GM12878 (cell line): ENCODE measurements at regions not wholly inside any gene's neighbourhood (a gene's known extent, or its start where the extent isn't known, plus 50 kb on each side); places are given as distances from the start of the nearest gene placed in this dataset.

Experiments
- ATAC-seq: fragments of 200-7000 bp; cut with Tn5 transposase; 3 replicates; pipeline ENCODE4 v1.9.1; 2020; ENCODE audit warnings: mild to moderate bottlenecking, moderate library complexity
- BruUV-seq: library from RNA; stranded (reverse); fragments of 400-500 nt; replicated peaks from 2 replicates; lab custom pipeline; 2021; lab: Mats Ljungman, UMichigan
- CTCF ChIA-PET: fragments of 300-600 bp; sonication (Branson Sonifier 250); formaldehyde crosslinking; extraction: SDS; loops from one replicate; lab custom pipeline; 2021; ENCODE audit warnings: inconsistent platforms; lab: Yijun Ruan, JAX
- POLR2A ChIA-PET: fragments of 350-600 bp; formaldehyde crosslinking; extraction: SDS; loops from one replicate; lab custom pipeline; 2021; ENCODE audit warnings: inconsistent platforms; lab: Charles Lee
- RAD21 ChIA-PET: fragments of 300-600 bp; sonication (Branson Sonifier 250); formaldehyde crosslinking; loops from one replicate; lab custom pipeline; 2023; ENCODE audit warnings: antibody characterized with exemption; ENCODE audit not compliant: unreplicated experiment; lab: Charles Lee
- SMC1A ChIA-PET: fragments of 300-600 bp; sonication (Branson Sonifier 250); formaldehyde crosslinking; loops from one replicate; lab custom pipeline; 2023; ENCODE audit not compliant: unreplicated experiment, uncharacterized antibody; lab: Charles Lee
- DNase-seq: peaks from one replicate; pipeline ENCODE4 v3.0.0-alpha.2; 2011; ENCODE audit warnings: low read depth, low spot score
- FAIRE-seq: peaks from 3 replicates; lab custom pipeline; 2011; peaks lifted over from hg19 to GRCh38; lab: Jason Lieb, UNC
- H2AFZ ChIP-seq: 2 replicates; pipeline ENCODE4 v1.6.0; 2011; ENCODE audit warnings: low read depth, low read length, control low read depth; ENCODE audit not compliant: control insufficient read depth
- H3K27ac ChIP-seq: 2 replicates; pipeline ENCODE4 v1.5.1; 2011; ENCODE audit warnings: control low read depth; ENCODE audit not compliant: control insufficient read depth, insufficient read depth
- H3K27me3 ChIP-seq, 2 experiments: replicated peaks in 1 of 2; 2 replicates each; pipeline versions ENCODE4 v1.6.0 to v1.6.1; 2011; ENCODE audit warnings: low read length in 1 of 2; ENCODE audit not compliant: control insufficient read depth in 2 of 2, insufficient read depth in 2 of 2
- H3K36me3 ChIP-seq, 2 experiments: 2 replicates each; pipeline ENCODE4 v1.5.1; 2011; ENCODE audit warnings: low read length in 1 of 2; ENCODE audit not compliant: control insufficient read depth in 2 of 2, insufficient read depth in 2 of 2
- H3K4me1 ChIP-seq: 2 replicates; pipeline ENCODE4 v1.6.1; 2011; ENCODE audit warnings: mild to moderate bottlenecking, low read length, moderate library complexity, mixed read lengths; ENCODE audit not compliant: control insufficient read depth, insufficient read depth
- H3K4me2 ChIP-seq: 2 replicates; pipeline ENCODE4 v1.6.0; 2011; ENCODE audit warnings: control low read depth; ENCODE audit not compliant: control insufficient read depth, insufficient read depth
- H3K4me3 ChIP-seq: fragments of 200-600 bp; sonication (generic); 2 replicates; pipeline ENCODE4 v1.5.1; 2016
- H3K79me2 ChIP-seq: 2 replicates; pipeline ENCODE4 v1.6.0; 2011; ENCODE audit warnings: low read length; ENCODE audit not compliant: control insufficient read depth, insufficient read depth
- H3K9ac ChIP-seq: 2 replicates; pipeline ENCODE4 v1.8.0; 2011; ENCODE audit warnings: low read length, control low read depth, mixed read lengths; ENCODE audit not compliant: control insufficient read depth, insufficient read depth
- H3K9me3 ChIP-seq: replicated peaks from 3 replicates; pipeline ENCODE4 v1.5.1; 2011; ENCODE audit warnings: mild to moderate bottlenecking, low read length; ENCODE audit not compliant: control insufficient read depth, insufficient read depth
- H4K20me1 ChIP-seq: 2 replicates; pipeline ENCODE4 v1.6.0; 2011; ENCODE audit not compliant: control insufficient read depth, insufficient read depth
- BCL11A ChIP-seq: IDR thresholded peaks from 2 replicates; pipeline ENCODE4 v1.6.1; 2011; ENCODE audit warnings: low read depth, low read length
- CREM ChIP-seq: IDR thresholded peaks from 2 replicates; pipeline ENCODE4 v1.6.1; 2014; ENCODE audit warnings: antibody characterized with exemption, low read depth
- EGR1 ChIP-seq, 2 experiments: IDR thresholded peaks; 1 replicate in 1 of 2; 2 replicates in 1 of 2; pipeline ENCODE4 v1.6.1; 2011 to 2012; ENCODE audit warnings: low read depth in 2 of 2, low read length in 2 of 2, borderline replicate concordance in 1 of 2, mild to moderate bottlenecking in 1 of 2, moderate library complexity in 1 of 2
- IKZF2 ChIP-seq, 2 experiments: fragments of 450-650 bp; IDR thresholded peaks; 2 replicates each; pipeline ENCODE4 v1.6.1; 2017; ENCODE audit warnings: mild to moderate bottlenecking in 2 of 2, moderate library complexity in 2 of 2
- JUND ChIP-seq: IDR thresholded peaks from 2 replicates; pipeline ENCODE4 v1.6.1; 2012; ENCODE audit warnings: low read depth, mild to moderate bottlenecking, low read length, improper control_type of control experiment, moderate library complexity
- MYC ChIP-seq: IDR thresholded peaks from 2 replicates; pipeline ENCODE4 v1.6.1; 2011; ENCODE audit warnings: mild to moderate bottlenecking, low read length, moderate library complexity, inconsistent platforms; ENCODE audit not compliant: insufficient read depth, insufficient replicate concordance, insufficient read length, severe bottlenecking
- NFIC ChIP-seq: IDR thresholded peaks from 2 replicates; pipeline ENCODE4 v1.6.1; 2012; ENCODE audit warnings: low read depth, mild to moderate bottlenecking, inconsistent platforms, low read length, moderate library complexity
- NKRF ChIP-seq: fragments of 450-650 bp; conservative IDR thresholded peaks from 2 replicates; pipeline ENCODE4 v1.6.1; 2017; ENCODE audit warnings: mild to moderate bottlenecking, moderate library complexity
- PRDM15 ChIP-seq: fragments of 450-650 bp; formaldehyde crosslinking; IDR thresholded peaks from 2 replicates; pipeline ENCODE4 v1.4.0; 2020; ENCODE audit warnings: mild to moderate bottlenecking, moderate library complexity
- SKIL ChIP-seq: fragments of 450-650 bp; IDR thresholded peaks from 2 replicates; pipeline ENCODE4 v1.6.1; 2017; ENCODE audit warnings: mild to moderate bottlenecking, low read depth, inconsistent platforms; ENCODE audit not compliant: poor library complexity, severe bottlenecking
- SMAD1 ChIP-seq: fragments of 450-650 bp; IDR thresholded peaks from 2 replicates; pipeline ENCODE4 v1.6.1; 2018; ENCODE audit warnings: mild to moderate bottlenecking, low read depth; ENCODE audit not compliant: partially characterized antibody
- SP1 ChIP-seq: IDR thresholded peaks from one replicate; pipeline ENCODE4 v1.6.1; 2011; ENCODE audit warnings: low read depth, low read length
- STAT3 ChIP-seq: IDR thresholded peaks from 2 replicates; pipeline ENCODE4 v1.6.1; 2011; ENCODE audit warnings: low read depth, low read length, improper control_type of control experiment
- USF1 ChIP-seq: IDR thresholded peaks from 2 replicates; pipeline ENCODE4 v1.6.1; 2011; ENCODE audit warnings: borderline replicate concordance, low read depth, mild to moderate bottlenecking, moderate library complexity, mixed read lengths, low read length; ENCODE audit not compliant: insufficient read depth; ENCODE audit errors: extremely low read length
- YBX1 ChIP-seq: fragments of 450-650 bp; IDR thresholded peaks from 2 replicates; pipeline ENCODE4 v1.6.1; 2016; ENCODE audit warnings: antibody characterized with exemption
- ZNF24 ChIP-seq: fragments of 450-650 bp; IDR thresholded peaks from 2 replicates; pipeline ENCODE4 v1.6.1; 2017; ENCODE audit warnings: antibody characterized with exemption, mild to moderate bottlenecking
- WGBS: methylation state at CpG from one replicate; pipeline ENCODE4 v1.1.6; 2016; ENCODE audit warnings: low lambda C conversion rate; ENCODE audit not compliant: insufficient replicate concordance, insufficient coverage; ENCODE audit errors: missing lambda C conversion rate; 5-methylcytosine and 5-hydroxymethylcytosine counted together
- in situ Hi-C: fragments of 300-500 bp; cut with MboI; formaldehyde crosslinking; loops from 9 replicates; pipeline ENCODE4 v1.14.3; 2018; ENCODE audit warnings: mixed read lengths
- intact Hi-C: fragments of 100-400 bp; cut with micrococcal nuclease; formaldehyde crosslinking; loops from one replicate; pipeline ENCODE4 v1.14.2; 2022; ENCODE audit not compliant: unreplicated experiment

GRCh38 chr5:90191352-90192045, 218.1 kb downstream of the CETN3 start:
- H3K79me2 ChIP-seq: no peaks in the 10 kb centered on the region
- no peaks in the 10 kb centered on the region for H3K4me1 ChIP-seq
- no peak for ATAC-seq
- intact Hi-C loops (no loop called here), in situ Hi-C loops (no loop called here)
- DNase-seq: no peak
- no peak overlapping the region for H3K4me3 ChIP-seq
- no peak overlapping the region for H3K4me2 ChIP-seq
- no peak overlapping the region for H3K27ac ChIP-seq
- no peaks in the 10 kb centered on the region for H4K20me1 ChIP-seq
- no TSS peak for BruUV-seq
- no peaks in the 10 kb centered on the region for H3K27me3 ChIP-seq
- ChIA-PET CTCF (no interaction called here), SMC1A (interaction anchor here (1.3 kb wide), 1 partner anchor 10 kb away, joined by 4 read pairs; no protein-coding TSS in a partner anchor), POLR2A (no interaction called here), RAD21 (no interaction called here)
- no peak overlapping the region for H2AFZ ChIP-seq
- no peaks in the 10 kb centered on the region for H3K9me3 ChIP-seq
- 86% methylated on average over 2 of the region's 2 CpGs for WGBS
- FAIRE-seq: no peak
- no peak overlapping the region for H3K9ac ChIP-seq
- H3K36me3 ChIP-seq: no peaks in the 10 kb centered on the region
- TF ChIP-seq SKIL (no peak), NKRF (no peak), BCL11A (no peak), IKZF2 (IDR thresholded peaks at IDR 0.05) (no peak), MYC (no peak), SMAD1 (no peak), SP1 (no peak), CREM (no peak), JUND (no peak), YBX1 (no peak), STAT3 (no peak), USF1 (no peak), ZNF24 (no peak), NFIC (no peak), EGR1 (IDR thresholded peaks at IDR 0.05; ENCODE audit: borderline replicate concordance in 1 of 2, low read depth in 2 of 2, low read length in 2 of 2) (no peak), PRDM15 (CRISPR knock-in tag) (no peak)
